ENCODE measurements at regions not wholly inside any gene's neighbourhood (a gene's known extent, or its start where the extent isn't known, plus 50 kb on each side); places are given as distances from the start of the nearest gene placed in this dataset.
A peak's percentile ranks its signal among the peaks of the same experiment; 100 is the strongest.

- TF ChIP-seq TFAP4 (CRISPR knock-in tag; IDR thresholded peaks at IDR 0.05; ENCODE audit: borderline replicate concordance) (peak; percentile 47; the same call in 1 of the 2 replicates), MEF2A (IDR thresholded peaks at IDR 0.05; ENCODE audit: control insufficient read depth, low read depth, low read length) (no peak), KLF10 (CRISPR knock-in tag; IDR thresholded peaks at IDR 0.05) (no peak), CEBPB (tag; IDR thresholded peaks at IDR 0.05) (no peak), CC2D1A (IDR thresholded peaks at IDR 0.05) (peak; percentile 23; the same call in 1 of the 2 replicates), ZC3H8 (IDR thresholded peaks at IDR 0.05) (no peak), TRIM28 (IDR thresholded peaks at IDR 0.05) (no peak), E2F4 (CRISPR knock-in tag; IDR thresholded peaks at IDR 0.05; ENCODE audit: low read depth) (no peak), ZBTB43 (CRISPR knock-in tag; IDR thresholded peaks at IDR 0.05) (no peak), ZNF436 (CRISPR knock-in tag; IDR thresholded peaks at IDR 0.05) (no peak), KHSRP (IDR thresholded peaks at IDR 0.05) (no peak), SMAD3 (CRISPR knock-in tag; conservative IDR thresholded peaks at IDR 0.05) (no peak), U2AF1 (optimal IDR thresholded peaks at IDR 0.05; ENCODE audit: low read depth, low read length) (no peak), HMG20A (CRISPR knock-in tag; conservative IDR thresholded peaks at IDR 0.05) (no peak), BRF1 (IDR thresholded peaks at IDR 0.05; ENCODE audit: borderline replicate concordance, extremely low read depth, insufficient read length) (no peak), RAD21 (CRISPR knock-in tag; conservative IDR thresholded peaks at IDR 0.05 in 1 of 2, IDR thresholded peaks at IDR 0.05 in 1 of 2) (peak in 1 of 2 experiments; percentile 63; a peak in 2 of 4 replicates), ZFP1 (CRISPR knock-in tag; IDR thresholded peaks at IDR 0.05) (no peak), KAT8 (IDR thresholded peaks at IDR 0.05; ENCODE audit: low read depth) (no peak), PBX2 (CRISPR knock-in tag; IDR thresholded peaks at IDR 0.05; ENCODE audit: low read depth) (no peak), PBX2 (tag; conservative IDR thresholded peaks at IDR 0.05; ENCODE audit: low read depth) (no peak), EGR1 (conservative IDR thresholded peaks at IDR 0.05) (no peak), ZNF282 (CRISPR knock-in tag; IDR thresholded peaks at IDR 0.05) (no peak), DEAF1 (CRISPR knock-in tag; IDR thresholded peaks at IDR 0.05) (no peak)
Measured at GRCh38 chr6:149190224-149190831, 127.2 kb upstream of the TAB2 start (continued).
